WTC11 (cell line): ENCODE measurements at regions not wholly inside any gene's neighbourhood (a gene's known extent, or its start where the extent isn't known, plus 50 kb on each side); places are given as distances from the start of the nearest gene placed in this dataset.

Experiments used
- ATAC-seq: fragments of 200-7000 bp; cut with Tn5 transposase; 2 replicates; pipeline ENCODE4 v1.10.0; 2021; ENCODE audit warnings: mild to moderate bottlenecking, moderate library complexity
- CTCF ChIA-PET: fragments of 300-600 bp; sonication (Branson Sonifier 250); formaldehyde crosslinking; loops from one replicate; lab custom pipeline; 2021; ENCODE audit warnings: antibody characterized with exemption; lab: Charles Lee
- POLR2A ChIA-PET: fragments of 350-600 bp; sonication (Branson Sonifier 250); formaldehyde crosslinking; loops from one replicate; lab custom pipeline; 2021; ENCODE audit warnings: antibody characterized with exemption; lab: Charles Lee
- DNase-seq: peaks from one replicate; pipeline ENCODE4 v3.0.0; 2021; ENCODE audit warnings: low spot score
- H3K27ac Mint-ChIP-seq: 2 replicates; pipeline ENCODE4 v1.8.0; 2021; ENCODE audit warnings: mixed read lengths
- H3K27me3 Mint-ChIP-seq: 2 replicates; pipeline ENCODE4 v1.8.0; 2021; ENCODE audit warnings: low read depth, mild to moderate bottlenecking, moderate library complexity, mixed read lengths
- H3K36me3 Mint-ChIP-seq: 2 replicates; pipeline ENCODE4 v1.8.0; 2021; ENCODE audit warnings: mixed read lengths
- H3K4me1 Mint-ChIP-seq: 2 replicates; pipeline ENCODE4 v1.8.0; 2022; ENCODE audit warnings: mixed read lengths
- H3K4me3 Mint-ChIP-seq: 2 replicates; pipeline ENCODE4 v1.8.0; 2021; ENCODE audit warnings: mild to moderate bottlenecking, moderate library complexity, mixed read lengths
- H3K9me3 Mint-ChIP-seq: 2 replicates; pipeline ENCODE4 v1.8.0; 2021; ENCODE audit warnings: mixed read lengths
- ARID4B ChIP-seq: sonication (generic); formaldehyde crosslinking; IDR thresholded peaks from 2 replicates; pipeline ENCODE4 v1.8.0; 2023; ENCODE audit warnings: missing genetic modification reagents, mild to moderate bottlenecking, borderline replicate concordance
- ATF1 ChIP-seq: sonication (generic); formaldehyde crosslinking; IDR thresholded peaks from 2 replicates; pipeline ENCODE4 v1.8.1; 2023; ENCODE audit warnings: mild to moderate bottlenecking, moderate library complexity, missing genetic modification reagents
- CBFB ChIP-seq: sonication (generic); formaldehyde crosslinking; IDR thresholded peaks from 2 replicates; pipeline ENCODE4 v1.8.1; 2022; ENCODE audit warnings: mild to moderate bottlenecking, low read depth, missing genetic modification reagents
- FOXK1 ChIP-seq: sonication (generic); formaldehyde crosslinking; IDR thresholded peaks from 2 replicates; pipeline ENCODE4 v1.8.0; 2022; ENCODE audit warnings: mild to moderate bottlenecking, moderate library complexity, missing genetic modification reagents
- GTF2I ChIP-seq: fragments of 250-450 bp; sonication (Bioruptor Pico); conservative IDR thresholded peaks from 2 replicates; pipeline ENCODE4 v1.4.0; 2021; ENCODE audit warnings: mild to moderate bottlenecking
- HMGA2 ChIP-seq: fragments of 250-450 bp; sonication (Bioruptor Pico); IDR thresholded peaks from 2 replicates; pipeline ENCODE4 v1.4.0; 2021; ENCODE audit warnings: mild to moderate bottlenecking, moderate library complexity
- IRF2 ChIP-seq: sonication (generic); formaldehyde crosslinking; IDR thresholded peaks from 2 replicates; pipeline ENCODE4 v1.8.0; 2022; ENCODE audit warnings: low read depth, missing genetic modification reagents, borderline replicate concordance
- KAT7 ChIP-seq: sonication (generic); formaldehyde crosslinking; IDR thresholded peaks from 2 replicates; pipeline ENCODE4 v1.8.1; 2023; ENCODE audit warnings: missing genetic modification reagents, mild to moderate bottlenecking, borderline replicate concordance
- NFE2L1 ChIP-seq: sonication (generic); formaldehyde crosslinking; IDR thresholded peaks from 2 replicates; pipeline ENCODE4 v1.8.1; 2023; ENCODE audit warnings: missing genetic modification reagents
- RELA ChIP-seq: sonication (generic); formaldehyde crosslinking; IDR thresholded peaks from 2 replicates; pipeline ENCODE4 v1.8.1; 2022; ENCODE audit warnings: missing genetic modification reagents, mild to moderate bottlenecking, borderline replicate concordance
- RORB ChIP-seq: fragments of 250-450 bp; sonication (Bioruptor Pico); IDR thresholded peaks from 2 replicates; pipeline ENCODE4 v1.9.0; 2021; ENCODE audit warnings: mild to moderate bottlenecking
- TCF7 ChIP-seq: sonication (generic); formaldehyde crosslinking; IDR thresholded peaks from 2 replicates; pipeline ENCODE4 v1.8.0; 2022; ENCODE audit warnings: mild to moderate bottlenecking, low read depth, missing genetic modification reagents, moderate library complexity
- ZNF121 ChIP-seq: sonication (generic); formaldehyde crosslinking; IDR thresholded peaks from 2 replicates; pipeline ENCODE4 v1.8.0; 2023; ENCODE audit warnings: missing genetic modification reagents
- ZNF219 ChIP-seq: sonication (generic); formaldehyde crosslinking; IDR thresholded peaks from 2 replicates; pipeline ENCODE4 v1.8.0; 2023; ENCODE audit warnings: missing genetic modification reagents, mild to moderate bottlenecking, borderline replicate concordance
- ZNF423 ChIP-seq: fragments of 250-450 bp; sonication (Bioruptor Pico); IDR thresholded peaks from 2 replicates; pipeline ENCODE4 v2.1.2; 2022; ENCODE audit warnings: mild to moderate bottlenecking, moderate library complexity
- ZNF512 ChIP-seq: sonication (generic); formaldehyde crosslinking; IDR thresholded peaks from 2 replicates; pipeline ENCODE4 v1.8.1; 2022; ENCODE audit warnings: missing genetic modification reagents, borderline replicate concordance
- TF ChIP-seq, protein P1 (sequence below): sonication (generic); formaldehyde crosslinking; IDR thresholded peaks from 2 replicates; pipeline ENCODE4 v1.8.1; 2023; ENCODE audit warnings: mild to moderate bottlenecking, missing genetic modification reagents
- TF ChIP-seq, protein P2 (sequence below): sonication (generic); formaldehyde crosslinking; conservative IDR thresholded peaks from 2 replicates; pipeline ENCODE4 v1.8.1; 2023; ENCODE audit warnings: mild to moderate bottlenecking, low read depth, missing genetic modification reagents, moderate library complexity
- TF ChIP-seq, protein P3 (sequence below): fragments of 250-450 bp; sonication (Bioruptor Pico); IDR thresholded peaks from 2 replicates; pipeline ENCODE4 v1.9.0; 2021; ENCODE audit warnings: mild to moderate bottlenecking
- TF ChIP-seq, protein P4 (sequence below): sonication (generic); formaldehyde crosslinking; IDR thresholded peaks from 2 replicates; pipeline ENCODE4 v1.8.0; 2022; ENCODE audit warnings: mild to moderate bottlenecking, missing genetic modification reagents
- TF ChIP-seq, protein P5 (sequence below): fragments of 250-450 bp; sonication (Bioruptor Pico); IDR thresholded peaks from 2 replicates; pipeline ENCODE4 v2.1.2; 2022; ENCODE audit warnings: mild to moderate bottlenecking, moderate library complexity

- TF ChIP-seq ZNF423 (CRISPR knock-in tag) (no peak), ZNF219 (CRISPR knock-in tag) (no peak), ATF1 (no peak), NFE2L1 (no peak), ARID4B (CRISPR knock-in tag) (no peak), RELA (CRISPR knock-in tag) (no peak), TCF7 (CRISPR knock-in tag) (no peak)
- TF ChIP-seq, protein P1, sequence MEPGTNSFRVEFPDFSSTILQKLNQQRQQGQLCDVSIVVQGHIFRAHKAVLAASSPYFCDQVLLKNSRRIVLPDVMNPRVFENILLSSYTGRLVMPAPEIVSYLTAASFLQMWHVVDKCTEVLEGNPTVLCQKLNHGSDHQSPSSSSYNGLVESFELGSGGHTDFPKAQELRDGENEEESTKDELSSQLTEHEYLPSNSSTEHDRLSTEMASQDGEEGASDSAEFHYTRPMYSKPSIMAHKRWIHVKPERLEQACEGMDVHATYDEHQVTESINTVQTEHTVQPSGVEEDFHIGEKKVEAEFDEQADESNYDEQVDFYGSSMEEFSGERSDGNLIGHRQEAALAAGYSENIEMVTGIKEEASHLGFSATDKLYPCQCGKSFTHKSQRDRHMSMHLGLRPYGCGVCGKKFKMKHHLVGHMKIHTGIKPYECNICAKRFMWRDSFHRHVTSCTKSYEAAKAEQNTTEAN (CRISPR knock-in tag): no peak
- TF ChIP-seq, protein P2, sequence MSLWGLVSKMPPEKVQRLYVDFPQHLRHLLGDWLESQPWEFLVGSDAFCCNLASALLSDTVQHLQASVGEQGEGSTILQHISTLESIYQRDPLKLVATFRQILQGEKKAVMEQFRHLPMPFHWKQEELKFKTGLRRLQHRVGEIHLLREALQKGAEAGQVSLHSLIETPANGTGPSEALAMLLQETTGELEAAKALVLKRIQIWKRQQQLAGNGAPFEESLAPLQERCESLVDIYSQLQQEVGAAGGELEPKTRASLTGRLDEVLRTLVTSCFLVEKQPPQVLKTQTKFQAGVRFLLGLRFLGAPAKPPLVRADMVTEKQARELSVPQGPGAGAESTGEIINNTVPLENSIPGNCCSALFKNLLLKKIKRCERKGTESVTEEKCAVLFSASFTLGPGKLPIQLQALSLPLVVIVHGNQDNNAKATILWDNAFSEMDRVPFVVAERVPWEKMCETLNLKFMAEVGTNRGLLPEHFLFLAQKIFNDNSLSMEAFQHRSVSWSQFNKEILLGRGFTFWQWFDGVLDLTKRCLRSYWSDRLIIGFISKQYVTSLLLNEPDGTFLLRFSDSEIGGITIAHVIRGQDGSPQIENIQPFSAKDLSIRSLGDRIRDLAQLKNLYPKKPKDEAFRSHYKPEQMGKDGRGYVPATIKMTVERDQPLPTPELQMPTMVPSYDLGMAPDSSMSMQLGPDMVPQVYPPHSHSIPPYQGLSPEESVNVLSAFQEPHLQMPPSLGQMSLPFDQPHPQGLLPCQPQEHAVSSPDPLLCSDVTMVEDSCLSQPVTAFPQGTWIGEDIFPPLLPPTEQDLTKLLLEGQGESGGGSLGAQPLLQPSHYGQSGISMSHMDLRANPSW (CRISPR knock-in tag): no peak
- TF ChIP-seq, protein P3, sequence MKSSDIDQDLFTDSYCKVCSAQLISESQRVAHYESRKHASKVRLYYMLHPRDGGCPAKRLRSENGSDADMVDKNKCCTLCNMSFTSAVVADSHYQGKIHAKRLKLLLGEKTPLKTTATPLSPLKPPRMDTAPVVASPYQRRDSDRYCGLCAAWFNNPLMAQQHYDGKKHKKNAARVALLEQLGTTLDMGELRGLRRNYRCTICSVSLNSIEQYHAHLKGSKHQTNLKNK (CRISPR knock-in tag): no peak
Measured at GRCh38 chr4:53859305-53859704, 205.1 kb downstream of the CHIC2 start (continued).

DNA sequence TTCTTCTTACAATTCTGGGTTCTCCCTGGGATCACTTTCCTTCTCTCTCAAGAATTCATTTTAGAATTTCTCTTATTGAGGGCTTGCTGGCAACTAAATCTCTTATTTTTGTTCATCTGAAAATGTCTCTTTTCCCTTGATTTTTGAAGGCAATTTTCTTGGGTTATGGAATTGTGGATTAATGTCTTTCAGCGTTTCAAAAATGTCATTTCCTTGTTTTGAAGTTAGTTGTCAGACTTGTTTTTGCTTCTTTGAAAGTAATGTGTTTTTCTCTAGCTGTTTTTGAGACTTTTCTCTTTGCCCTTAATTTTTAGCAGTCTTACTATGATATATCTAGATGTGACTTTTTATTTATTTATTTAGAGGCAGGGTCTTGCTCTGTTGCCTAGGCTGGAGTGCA, 205.7 kb downstream of the CHIC2 start:
- ChIA-PET CTCF (interaction anchor here (0.9 kb wide), 1 partner anchor 374 kb away, joined by 3 read pairs; no protein-coding TSS in a partner anchor), POLR2A (no interaction called here)
- DNase-seq (no peak), ATAC-seq (no peak)
- Mint-ChIP-seq H3K4me1 (peaks cover 4% of the 10 kb centered on the region; the same call in 1 of the 2 replicates), H3K4me3 (no peak overlapping the region), H3K27ac (no peak overlapping the region), H3K9me3 (no peaks in the 10 kb centered on the region), H3K27me3 (no peaks in the 10 kb centered on the region), H3K36me3 (no peaks in the 10 kb centered on the region)
- TF ChIP-seq CBFB (CRISPR knock-in tag): no peak
- no peak for TF ChIP-seq GTF2I
- TF ChIP-seq, protein P3 (CRISPR knock-in tag): no peak
- TF ChIP-seq, protein P4, sequence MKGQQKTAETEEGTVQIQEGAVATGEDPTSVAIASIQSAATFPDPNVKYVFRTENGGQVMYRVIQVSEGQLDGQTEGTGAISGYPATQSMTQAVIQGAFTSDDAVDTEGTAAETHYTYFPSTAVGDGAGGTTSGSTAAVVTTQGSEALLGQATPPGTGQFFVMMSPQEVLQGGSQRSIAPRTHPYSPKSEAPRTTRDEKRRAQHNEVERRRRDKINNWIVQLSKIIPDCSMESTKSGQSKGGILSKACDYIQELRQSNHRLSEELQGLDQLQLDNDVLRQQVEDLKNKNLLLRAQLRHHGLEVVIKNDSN (CRISPR knock-in tag): no peak
- TF ChIP-seq HMGA2 (CRISPR knock-in tag): no peak
- no peak for TF ChIP-seq KAT7 (CRISPR knock-in tag)
- no peak for TF ChIP-seq FOXK1 (CRISPR knock-in tag)
- TF ChIP-seq IRF2 (CRISPR knock-in tag): no peak
- TF ChIP-seq ZNF512: no peak
- TF ChIP-seq ZNF121: no peak
- TF ChIP-seq, protein P5, sequence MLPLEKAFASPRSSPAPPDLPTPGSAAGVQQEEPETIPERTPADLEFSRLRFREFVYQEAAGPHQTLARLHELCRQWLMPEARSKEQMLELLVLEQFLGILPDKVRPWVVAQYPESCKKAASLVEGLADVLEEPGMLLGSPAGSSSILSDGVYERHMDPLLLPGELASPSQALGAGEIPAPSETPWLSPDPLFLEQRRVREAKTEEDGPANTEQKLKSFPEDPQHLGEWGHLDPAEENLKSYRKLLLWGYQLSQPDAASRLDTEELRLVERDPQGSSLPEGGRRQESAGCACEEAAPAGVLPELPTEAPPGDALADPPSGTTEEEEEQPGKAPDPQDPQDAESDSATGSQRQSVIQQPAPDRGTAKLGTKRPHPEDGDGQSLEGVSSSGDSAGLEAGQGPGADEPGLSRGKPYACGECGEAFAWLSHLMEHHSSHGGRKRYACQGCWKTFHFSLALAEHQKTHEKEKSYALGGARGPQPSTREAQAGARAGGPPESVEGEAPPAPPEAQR (CRISPR knock-in tag): no peak
- no peak for TF ChIP-seq RORB (CRISPR knock-in tag)
- no peak for TF ChIP-seq ATF1
